Amniotic stem cell (primary cell): ENCODE measurements at regions not wholly inside any gene's neighbourhood (a gene's known extent, or its start where the extent isn't known, plus 50 kb on each side); places are given as distances from the start of the nearest gene placed in this dataset.
"Not testable (repeated sequence)": the region's sequence is repeated elsewhere in the genome, so short reads cannot be mapped to it uniquely, and the experiment has no call there.

Experiments
- DNase-seq: peaks from one replicate; lab custom pipeline; 2025; lab: John Stamatoyannopoulos, UW

DNA sequence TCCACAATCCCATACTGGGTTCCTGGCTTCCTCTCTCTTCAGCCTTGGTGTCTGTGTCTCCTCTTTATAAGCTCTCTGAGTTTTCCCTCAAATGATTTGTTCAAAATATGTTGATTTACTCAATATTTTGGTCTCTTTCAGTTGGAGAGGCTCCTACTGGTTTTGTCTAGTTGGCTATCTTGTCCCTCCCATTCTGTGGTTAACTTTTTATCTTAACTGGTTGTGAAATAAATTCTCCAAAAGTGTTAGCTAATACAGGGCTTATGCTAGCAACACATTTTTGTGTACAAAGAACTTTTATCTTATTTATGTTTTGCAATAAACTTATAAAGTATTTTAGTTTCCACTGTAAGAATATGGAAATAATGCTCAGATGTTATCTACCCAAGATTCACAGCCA, 200.9 kb downstream of the AASDHPPT start:
- DNase-seq: no peak

- no peak for DNase-seq
Observed at GRCh38 chr11:106280036-106280435, 202.6 kb downstream of the AASDHPPT start.

GRCh38 chr11:106281455-106282173, 204.2 kb downstream of the AASDHPPT start:
- DNase-seq: peak; percentile 71

DNA sequence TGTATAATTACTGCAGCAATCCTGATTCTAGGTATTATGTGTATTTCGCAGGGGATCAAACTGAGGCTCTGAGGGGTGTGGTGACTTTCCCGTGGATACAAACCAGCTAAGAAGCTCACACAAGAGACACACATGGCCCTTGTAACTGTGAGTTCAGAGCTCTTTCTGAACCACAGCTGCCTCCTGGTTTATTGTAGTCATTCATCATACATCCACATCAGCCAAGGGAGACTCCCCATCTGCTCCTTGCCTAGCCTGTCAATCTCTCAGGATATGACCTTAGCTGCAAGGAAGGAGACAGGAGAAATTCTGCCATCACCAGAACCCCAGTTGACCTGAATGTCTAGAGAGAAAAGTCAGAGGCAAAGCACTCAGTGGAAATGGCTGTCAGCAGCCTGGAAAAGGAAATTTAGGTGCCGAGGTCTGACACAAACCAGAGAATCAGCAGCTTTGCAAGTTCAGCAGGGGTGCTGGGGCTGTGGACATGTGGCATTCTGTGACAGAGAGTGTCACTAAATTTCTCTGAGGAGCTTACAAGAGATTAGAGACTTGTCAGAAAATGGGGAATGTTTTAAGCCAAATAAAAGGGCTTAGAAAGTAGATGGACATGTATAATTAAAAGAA, 209.5 kb downstream of the AASDHPPT start:
- DNase-seq: no peak

GRCh38 chr11:106288057-106288456, 210.6 kb downstream of the AASDHPPT start:
- no peak for DNase-seq

- DNase-seq: no peak
Observed at GRCh38 chr11:106288822-106289387, 211.4 kb downstream of the AASDHPPT start.

GRCh38 chr11:106292526-106292925, 215.1 kb downstream of the AASDHPPT start:
- DNase-seq: no peak

GRCh38 chr11:106295974-106296373, 218.5 kb downstream of the AASDHPPT start:
- no peak for DNase-seq

GRCh38 chr11:106302416-106302815, 225.0 kb downstream of the AASDHPPT start:
- no peak for DNase-seq

- DNase-seq: peak; percentile 65
Observed at GRCh38 chr11:106304274-106304673, 226.8 kb downstream of the AASDHPPT start.

DNA sequence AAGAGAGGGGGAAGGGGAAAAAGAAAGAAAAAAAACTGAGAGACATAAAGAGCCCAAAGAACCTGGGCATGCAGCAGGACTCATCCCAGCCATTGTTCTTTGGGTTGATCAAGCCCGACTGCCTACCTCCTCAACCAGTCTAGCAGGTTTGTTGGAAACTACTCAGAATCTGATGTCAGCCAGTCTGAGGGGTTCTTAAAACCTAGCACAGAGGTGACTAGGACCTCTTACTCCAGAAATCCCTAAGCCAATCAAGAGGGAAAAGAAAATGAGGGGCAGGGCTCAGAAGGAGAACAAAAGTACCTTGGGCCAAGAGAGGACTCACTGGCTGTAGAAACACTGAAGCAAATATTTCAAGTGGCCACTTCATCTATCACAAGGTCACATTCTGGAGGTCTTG, 228.0 kb downstream of the AASDHPPT start:
- no peak for DNase-seq

DNA sequence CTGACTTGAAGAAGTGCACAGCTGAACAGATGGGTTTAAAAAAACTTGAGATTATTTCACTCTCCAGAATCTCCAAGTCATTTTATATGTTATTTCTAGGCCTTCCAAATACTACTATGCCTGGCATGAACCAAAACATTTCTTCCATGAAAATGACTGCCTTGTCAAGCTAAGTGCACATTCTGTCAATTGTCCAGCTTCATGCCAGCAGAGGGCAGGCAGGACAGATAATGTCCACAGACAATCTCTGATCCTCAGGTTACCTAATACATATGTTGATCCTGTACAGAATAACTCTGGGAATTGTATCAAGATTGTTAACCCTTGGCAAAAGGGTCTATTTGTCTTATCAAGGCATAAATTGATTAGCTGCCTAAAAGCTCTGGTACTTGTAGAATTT, 229.5 kb downstream of the AASDHPPT start:
- no peak for DNase-seq

GRCh38 chr11:106309070-106309684, 231.7 kb downstream of the AASDHPPT start:
- DNase-seq: no peak

DNA sequence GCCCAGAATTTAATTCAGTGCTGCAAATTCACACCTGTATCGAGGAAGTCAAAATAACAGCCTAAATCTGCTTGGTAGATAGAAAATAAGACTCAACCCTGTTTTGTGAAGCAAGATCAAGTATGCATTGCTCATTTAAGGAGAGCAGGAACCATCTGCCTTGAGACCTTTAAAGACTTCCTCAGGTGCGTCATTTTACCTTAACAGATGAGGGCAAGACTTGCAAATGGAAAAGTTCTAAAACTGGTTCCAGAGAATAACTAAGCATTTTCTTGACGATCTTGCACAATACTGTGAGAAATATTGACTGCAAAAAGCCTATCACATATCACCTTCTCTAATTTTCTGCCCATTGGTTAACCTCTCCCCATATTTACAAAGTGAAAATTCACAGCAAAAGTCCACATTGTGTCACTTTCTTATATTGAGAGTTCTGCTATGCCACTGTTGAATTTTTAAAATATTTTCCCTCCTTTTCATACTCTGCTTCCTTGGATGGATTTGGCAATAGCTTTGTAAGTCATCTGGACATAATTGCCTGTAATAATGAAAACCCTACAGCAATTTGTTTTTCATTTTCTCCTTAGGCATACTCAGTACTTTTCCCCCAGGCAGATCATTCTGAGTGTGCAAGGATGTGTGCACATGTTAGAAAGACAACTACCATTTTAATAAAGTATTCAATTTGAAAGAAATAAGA, 234.2 kb downstream of the AASDHPPT start:
- no peak for DNase-seq

GRCh38 chr11:106317208-106317773, 239.8 kb downstream of the AASDHPPT start:
- DNase-seq: not testable (repeated sequence)

- DNase-seq: no peak
Observed at GRCh38 chr11:106321601-106322000, 244.1 kb downstream of the AASDHPPT start.

- no peak for DNase-seq
Observed at GRCh38 chr11:106322106-106322505, 244.6 kb downstream of the AASDHPPT start.

DNA sequence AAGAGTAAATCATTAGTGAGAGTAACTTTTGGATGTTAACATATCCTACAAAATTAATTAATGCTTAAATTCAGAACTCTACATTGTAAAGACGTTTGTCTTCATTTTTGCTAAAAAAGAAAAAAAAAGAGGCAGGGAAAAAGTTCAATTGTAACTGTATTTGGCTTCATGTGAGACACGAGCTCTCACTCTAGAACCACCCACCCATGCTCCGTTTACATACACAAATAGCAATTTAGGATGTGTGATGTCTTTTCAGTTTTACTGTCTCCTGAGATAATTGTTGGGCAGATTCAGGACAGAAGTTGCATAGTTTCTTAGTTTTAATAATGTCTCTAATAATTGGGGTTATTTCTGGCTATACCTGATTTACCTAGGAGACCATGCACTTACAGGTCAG, 248.6 kb downstream of the AASDHPPT start:
- no peak for DNase-seq

GRCh38 chr11:106327134-106327533, 249.7 kb downstream of the AASDHPPT start:
- no peak for DNase-seq

GRCh38 chr11:106327637-106328036, 250.2 kb downstream of the AASDHPPT start:
- no peak for DNase-seq

DNA sequence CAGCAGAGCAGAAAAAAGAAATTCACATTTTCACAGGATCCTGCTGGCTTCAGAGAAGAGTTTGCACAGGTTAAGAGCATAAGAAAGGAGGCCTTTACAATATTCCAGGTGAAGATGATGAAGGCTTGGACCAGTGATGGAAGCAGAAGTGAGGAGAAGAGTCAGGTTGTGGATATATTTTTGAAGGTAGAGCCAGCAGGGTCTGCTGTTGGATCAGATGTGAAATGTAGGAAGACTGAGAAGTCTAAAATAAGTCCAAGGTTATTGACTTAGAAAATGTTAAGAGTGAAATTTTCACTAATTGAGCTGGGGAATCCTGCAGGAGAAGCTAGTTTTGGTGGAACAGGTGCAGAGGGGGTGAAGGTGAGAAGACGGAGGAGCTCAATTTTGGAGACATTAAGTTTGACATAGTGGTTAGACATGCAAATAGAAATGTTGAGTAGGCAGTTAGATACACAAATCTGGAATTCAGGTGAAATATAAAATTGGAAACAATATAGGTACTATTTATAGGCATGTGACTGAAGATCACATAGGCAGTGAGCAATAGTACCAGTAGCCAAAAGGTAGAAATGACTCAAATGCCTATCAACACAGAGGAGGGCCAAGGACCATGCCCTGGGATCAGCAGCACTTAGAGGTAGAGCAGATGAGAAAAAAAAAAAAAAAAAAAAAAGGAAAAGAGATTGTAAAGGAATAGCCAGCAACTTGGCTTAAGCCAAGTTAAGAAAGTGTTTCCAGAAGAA, 252.0 kb downstream of the AASDHPPT start:
- DNase-seq: no peak
